Activated CD4-positive, CD25-positive, alpha-beta regulatory T cell treated with anti-CD3 and anti-CD28 coated beads, Interleukin-2, amount 50 U/mL, for 16 hours (primary cell): ENCODE measurements at regions not wholly inside any gene's neighbourhood (a gene's known extent, or its start where the extent isn't known, plus 50 kb on each side); places are given as distances from the start of the nearest gene placed in this dataset.

ENCODE experiments used
- DNase-seq: peaks from one replicate; pipeline ENCODE4 v3.0.0-alpha.2; 2020; ENCODE audit warnings: low read depth, low spot score

DNA sequence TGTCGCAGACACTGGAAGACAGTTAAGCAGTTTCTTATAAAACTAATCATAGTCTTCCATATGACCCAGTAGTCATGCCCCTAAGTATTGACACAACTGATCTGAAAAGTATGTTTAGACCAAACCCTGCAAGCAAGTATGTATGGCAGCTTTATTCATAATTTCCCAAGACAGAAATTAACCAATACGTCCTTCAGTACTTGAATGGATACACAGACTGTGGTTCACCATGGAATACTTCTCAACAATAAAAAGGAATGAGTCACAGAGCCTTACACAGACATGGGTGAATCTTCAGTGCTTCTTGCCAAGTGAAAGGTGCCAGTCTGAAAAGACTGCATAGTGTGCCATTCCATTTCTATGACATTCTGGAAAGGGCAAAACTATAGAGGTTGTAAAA lies 50.2 kb upstream of the AKR1E2 start:
- no peak for DNase-seq

DNA sequence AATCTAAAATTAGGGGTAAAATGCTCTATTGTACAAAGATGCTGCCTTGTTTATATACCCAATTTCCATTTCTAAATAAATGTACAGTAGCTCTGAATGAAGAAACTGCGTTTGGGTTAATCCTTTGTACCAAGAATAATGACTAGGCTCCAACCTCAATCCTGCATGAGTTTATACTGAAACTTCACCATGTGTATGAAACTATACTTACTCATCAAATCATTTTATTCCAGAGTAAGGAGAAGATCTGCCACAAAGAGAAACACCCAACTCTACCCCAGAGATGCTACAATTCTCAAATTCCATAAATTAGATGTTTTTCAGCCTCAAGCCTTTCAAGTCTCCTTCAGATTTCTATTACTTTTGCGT lies 53.8 kb upstream of the AKR1E2 start:
- DNase-seq: no peak

DNA sequence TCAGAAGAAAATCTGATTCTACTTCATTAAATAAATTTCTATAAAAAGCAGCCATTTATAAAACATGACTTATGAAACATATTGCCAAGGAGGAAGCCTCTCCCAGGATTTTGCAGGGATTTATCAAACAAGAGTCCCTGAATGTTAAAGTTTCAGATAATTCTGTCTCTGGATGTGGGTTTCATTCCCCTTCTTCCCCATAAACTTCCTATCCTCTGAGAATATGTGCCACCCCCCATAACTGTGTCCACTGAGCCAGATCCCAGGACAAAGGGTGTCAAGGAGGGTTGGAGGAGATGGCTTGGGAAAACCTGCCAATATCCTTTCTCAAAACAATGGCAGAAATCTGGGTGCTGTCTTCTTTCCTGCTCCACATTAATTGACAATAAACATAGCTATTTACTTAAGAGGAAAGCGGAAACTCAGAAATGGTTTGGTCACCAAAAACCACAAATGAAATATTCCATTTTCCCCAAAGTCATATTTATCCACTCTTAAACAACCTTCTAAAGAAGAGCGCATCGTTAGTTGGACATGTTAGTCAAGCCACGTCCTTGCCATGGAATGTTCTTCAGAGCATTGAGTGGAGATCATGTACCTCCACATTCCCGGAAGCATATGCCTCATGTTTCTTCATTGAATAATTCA lies 54.3 kb upstream of the AKR1E2 start:
- DNase-seq: no peak

DNA sequence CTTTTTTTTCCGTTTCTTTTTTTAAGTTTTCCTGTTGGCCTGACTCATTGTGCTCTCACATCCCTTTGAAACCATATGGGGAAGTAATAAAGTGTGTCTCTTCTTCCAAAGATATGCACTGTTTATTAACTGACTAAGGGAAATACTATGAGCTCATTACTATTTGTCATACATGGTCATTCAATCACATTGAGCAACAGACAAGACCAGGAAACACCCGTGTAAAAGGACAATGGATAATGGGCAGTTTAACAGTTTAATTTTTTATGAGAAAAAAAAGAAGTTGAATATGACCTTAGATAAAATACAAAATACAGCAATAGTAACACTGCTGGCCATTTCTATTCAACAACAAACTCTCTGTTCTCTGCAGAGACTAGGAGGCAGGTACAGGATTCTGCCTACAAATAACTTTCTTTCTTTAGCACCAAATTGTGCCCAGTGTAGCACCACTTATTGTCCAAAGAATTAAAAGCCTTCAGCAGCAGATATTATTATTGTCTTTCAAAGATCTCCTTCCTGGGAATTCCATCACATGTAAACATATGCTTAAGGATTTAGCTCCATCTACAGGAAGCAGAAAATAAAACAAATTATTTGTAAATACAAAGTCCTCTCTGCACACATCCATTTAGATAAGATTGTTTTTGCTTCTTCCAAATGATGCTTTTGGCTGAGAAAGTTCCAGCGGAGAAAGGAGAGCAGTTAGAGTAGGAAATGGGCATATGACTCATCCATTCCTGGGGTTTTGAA lies 55.0 kb upstream of the AKR1E2 start:
- no peak for DNase-seq

DNA sequence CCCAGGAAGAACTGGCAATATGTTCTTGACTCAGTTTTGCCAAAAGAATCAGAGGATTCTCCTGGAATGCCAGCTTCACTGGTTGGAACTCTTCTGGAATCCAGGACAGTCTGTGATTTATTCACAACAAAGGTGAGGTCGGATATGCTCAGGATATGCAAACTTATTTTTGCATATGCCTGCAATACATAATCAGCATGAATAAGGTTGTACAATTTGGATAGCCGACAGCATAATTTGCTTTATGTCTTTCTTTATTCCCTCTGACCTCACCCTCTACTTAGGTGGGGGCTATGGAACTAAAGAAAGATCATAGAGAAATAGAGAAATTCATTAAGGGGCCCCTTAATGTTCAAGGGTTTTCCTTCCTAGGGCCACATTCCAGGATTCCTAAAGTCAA lies 57.6 kb upstream of the AKR1E2 start:
- no peak for DNase-seq

DNA sequence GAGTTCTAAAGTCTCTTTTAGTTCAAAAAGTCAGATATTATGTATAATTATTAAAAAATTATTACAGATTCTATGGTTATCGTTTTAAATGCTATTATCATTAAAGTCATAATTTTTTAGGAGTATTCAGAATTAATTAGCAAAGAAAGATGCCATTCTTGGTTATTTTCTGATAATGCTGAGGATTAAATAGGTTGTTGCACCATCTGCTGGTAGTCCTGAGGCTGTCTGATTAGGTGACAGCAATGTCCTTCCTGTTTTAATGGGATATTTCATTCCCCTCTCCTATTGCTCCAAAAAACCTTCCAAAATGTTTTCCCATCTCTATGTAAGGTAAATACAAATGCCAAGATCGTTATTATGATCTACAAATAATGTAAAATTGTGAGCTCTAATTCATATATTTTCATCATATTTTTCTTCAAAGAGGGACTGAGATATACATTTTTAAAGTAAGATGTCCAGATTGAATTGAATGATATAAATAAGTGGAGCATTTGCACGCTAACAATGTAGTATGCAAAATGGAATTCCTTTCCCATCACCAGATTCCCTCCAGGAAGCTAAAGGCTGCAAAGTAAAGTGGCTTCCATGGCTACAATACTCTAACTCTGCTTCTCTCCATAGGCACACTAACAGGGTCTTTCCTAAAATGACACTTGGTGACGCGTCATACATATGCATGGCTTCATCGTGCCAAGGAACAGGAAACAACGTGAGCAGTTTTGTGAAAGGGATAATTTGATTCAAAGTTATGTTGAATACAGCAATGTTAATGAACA lies 58.8 kb upstream of the AKR1E2 start:
- DNase-seq: no peak

DNA sequence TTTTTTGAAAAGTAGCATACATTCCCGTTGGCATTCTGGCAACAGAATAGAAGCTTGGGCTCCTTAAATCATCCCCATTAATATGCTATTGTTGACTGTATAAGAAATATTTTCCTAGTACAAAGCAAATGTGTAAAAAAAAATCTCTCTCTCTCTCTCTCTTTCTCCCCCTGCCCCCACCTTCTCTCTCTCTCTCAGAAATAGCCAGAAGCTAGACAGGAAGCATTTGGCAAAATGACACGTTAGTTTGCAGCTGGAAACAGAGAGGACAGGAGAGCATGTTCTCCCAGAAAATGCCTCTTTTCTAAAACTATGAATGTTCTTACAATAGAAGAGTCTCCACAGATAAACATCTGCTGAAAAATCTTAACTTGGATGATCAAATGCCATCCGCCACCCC lies 59.6 kb upstream of the AKR1E2 start:
- no peak for DNase-seq

DNA sequence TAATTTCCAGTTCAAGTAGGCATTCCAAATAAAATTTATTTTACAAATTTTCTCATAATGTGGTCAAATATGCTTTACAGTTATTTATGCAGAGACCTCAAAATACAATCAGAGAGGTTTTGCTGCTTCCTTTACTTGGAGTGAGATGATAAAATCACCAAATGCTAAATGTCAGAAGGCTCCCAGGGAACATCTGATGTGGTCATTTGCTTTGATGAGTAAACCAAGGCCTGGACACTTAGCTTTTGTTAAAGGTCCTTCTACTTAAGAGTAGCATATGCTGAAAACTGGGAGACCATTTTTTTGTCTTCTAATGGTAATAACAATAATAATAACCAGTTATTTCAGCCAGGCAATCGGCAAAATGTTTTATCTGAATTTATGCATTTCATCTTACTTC lies 60.6 kb upstream of the AKR1E2 start:
- DNase-seq: no peak

DNA sequence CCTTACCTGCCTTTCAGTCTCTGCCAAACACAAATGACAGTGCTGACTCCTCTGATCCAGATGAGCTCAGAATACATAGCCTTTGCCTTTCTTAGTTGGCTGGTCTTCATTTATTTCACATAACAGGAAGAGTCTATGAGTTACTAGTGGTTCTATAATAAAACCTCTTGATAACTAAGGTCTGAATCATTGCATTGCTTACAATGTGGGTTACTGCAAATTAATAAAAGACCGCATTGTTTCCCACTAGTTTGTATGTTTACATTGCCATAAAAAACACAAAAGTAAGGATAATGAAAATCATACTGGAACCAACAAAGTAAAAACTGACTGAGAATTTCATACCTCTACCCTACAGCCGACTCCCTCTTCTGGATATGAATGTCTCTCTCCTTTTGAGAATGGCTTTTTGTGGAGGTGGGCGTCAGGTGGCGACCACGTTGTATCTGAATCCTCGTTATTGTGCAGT lies 62.0 kb upstream of the AKR1E2 start:
- no peak for DNase-seq

DNA sequence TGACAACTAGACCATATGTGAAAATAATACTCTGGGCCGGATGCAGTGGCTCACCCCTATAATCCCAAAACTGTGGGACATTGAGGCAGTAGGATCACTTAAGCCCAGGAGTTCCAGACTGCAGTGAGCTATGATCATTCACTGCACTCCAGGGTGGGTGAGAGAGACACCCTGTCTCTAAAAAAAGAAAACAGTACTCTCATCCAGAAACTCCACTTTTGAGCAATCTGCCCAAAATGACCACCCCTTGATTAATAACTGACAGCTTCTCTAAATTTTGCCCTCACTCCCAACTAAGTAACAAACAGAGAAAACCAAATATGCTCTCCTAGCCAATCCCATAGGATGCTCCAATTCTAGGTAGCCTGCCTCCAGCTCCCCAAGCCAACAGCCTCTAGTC lies 62.5 kb upstream of the AKR1E2 start:
- DNase-seq: no peak

DNA sequence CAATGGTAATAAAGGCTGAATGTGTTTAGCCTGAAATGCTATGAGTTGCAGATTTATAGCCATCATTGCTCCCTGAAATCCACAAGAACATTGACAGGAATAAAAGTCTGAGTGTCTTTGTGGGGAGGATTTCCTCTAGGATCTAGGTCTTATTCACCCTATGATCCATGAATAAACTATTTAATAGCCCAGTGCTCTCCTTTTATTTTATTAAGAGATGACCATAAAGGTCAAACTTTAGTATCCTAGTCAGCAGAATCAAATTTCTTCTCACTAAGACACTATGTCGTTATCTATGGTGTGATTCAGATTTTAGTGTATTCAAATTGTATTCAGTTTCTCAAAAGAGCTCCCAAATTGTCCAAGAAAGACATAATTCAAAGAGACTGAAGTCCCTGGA lies 67.8 kb upstream of the AKR1E2 start:
- DNase-seq: no peak

DNA sequence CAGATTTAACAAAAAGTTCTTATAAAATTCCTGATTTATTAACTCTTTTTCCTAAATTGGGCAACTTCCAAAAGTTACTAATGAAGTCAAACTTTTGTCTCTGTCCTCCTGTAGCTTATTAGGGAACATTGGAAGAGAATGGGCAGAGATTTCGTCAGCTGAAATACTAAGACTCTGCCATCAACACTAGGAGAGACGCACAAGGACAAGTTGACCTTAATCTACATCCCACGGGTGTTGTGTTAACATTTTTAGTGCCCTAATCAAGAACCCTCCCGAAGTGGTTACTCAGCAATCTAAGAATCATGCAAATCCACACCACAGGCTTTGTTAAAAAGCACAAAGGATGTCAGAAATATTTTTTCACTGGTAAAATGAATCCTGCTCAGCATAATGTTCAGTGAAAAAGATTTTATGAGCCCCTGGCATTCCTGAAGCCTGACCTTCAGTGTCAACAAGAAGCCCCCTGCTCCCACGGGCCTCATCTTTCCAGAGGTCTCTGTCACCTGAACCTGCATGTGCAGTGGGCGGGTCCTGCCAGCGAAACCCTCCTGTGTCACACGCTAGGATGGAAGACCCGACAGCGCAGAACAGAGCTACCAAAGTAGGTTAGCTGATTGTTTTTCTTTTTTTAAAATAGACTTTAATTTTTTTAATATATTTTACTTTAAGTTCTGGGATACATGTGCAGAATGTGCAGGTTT lies 70.6 kb upstream of the AKR1E2 start:
- no peak for DNase-seq

DNA sequence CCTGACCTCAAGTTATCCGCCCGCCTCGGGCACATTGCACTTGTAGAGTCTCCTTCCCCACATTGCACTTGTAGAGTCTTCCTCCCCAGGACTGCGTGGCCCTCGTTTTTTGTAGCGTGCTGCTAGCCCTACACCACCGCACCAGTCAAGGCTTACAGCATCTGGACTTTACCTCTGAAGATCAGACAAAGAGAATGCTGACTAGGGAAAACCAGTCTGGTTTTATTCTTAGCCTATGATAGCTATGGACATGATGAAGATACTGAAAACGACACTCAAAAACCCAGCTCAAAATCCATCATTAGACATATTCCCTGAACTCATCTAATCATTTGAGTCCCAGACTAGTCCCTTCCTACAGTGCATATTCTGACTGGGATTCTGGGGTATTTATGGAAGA lies 71.9 kb upstream of the AKR1E2 start:
- no peak for DNase-seq

DNA sequence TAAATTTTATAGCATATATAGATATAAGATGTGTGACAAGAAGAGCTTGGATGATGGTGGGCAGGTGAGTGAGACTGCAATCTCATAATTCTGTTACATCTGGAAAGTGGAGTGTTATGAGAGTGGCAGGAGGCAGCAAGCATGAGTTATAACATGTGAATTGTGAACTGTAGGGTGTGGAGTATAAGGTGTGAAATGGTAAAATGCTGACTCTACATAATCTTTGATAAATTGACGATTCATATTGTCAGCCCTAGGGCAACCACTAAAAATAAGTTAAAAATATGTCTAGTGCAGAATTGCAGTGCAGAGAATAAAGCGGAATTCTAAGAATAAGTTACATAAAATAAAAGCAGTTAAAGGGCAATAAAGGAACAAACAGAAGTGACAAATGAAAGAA lies 74.8 kb upstream of the AKR1E2 start:
- no peak for DNase-seq

DNA sequence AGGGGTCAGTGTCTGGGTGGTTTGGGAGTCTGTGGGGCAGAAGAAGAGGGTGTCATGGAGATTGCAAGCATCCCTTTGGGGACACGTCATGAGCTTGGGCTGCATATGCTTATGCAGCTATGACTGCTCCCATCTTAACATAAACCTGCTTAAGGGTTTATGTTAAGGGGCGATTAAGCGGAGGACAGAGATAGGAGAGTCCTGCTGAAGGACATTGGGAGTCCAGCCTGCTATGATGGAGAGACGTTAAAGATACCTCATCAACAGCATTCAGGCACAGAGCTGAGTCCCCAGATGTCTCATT lies 76.8 kb upstream of the AKR1E2 start:
- no peak for DNase-seq

DNA sequence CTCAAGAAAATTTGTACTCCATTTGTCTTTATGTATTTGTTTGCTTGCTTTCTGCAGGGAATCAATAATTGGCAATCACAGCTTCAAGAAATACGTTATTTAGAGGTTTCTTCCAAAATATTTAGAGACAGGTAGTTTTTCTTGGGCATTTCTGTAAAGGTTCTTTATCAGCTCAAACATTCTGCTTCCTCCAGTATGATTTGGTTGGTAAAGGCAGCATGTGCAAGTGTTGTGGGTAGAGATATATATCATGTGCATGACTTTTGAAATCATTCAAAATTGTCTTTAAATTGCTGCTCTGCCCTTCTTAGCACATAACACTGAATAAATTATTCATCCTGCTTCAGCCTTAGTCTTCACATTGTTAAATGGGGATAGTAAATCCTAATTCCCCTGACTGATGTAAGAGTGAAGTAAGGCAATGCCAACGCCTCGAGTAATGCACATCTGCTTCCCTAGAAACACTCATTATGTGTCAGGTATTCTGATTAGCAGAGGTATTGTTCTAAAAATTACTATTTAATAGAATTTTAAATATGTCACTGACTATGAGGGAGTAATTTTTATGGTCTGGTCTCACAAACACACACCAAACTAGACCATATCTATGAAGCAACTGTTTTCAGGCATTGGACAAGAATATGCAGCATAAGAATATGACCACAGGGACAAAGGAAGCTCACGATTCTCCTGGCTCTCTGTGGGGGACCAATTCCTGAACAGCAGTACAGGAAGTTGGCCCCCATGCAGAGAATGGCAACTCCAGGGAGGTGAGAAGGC lies 77.3 kb upstream of the AKR1E2 start:
- no peak for DNase-seq

DNA sequence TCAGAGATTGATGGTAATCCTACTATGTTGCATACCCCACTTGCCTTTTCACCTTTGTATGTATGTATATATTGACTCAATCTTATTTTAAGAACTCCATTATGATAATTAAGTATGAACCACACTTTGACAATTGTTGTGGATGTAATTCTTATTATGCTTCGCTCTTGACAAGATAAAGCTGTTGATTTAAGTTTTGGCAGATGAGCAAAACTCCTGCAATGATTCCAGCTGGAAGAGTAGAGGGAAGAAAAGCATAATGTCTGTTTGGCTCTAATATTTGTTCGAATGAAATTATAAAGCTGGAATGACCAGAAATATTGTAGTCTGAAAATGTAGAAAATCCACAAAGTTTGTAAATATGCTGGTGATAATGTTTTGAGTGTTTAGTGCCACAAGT lies 83.8 kb upstream of the AKR1E2 start:
- DNase-seq: no peak

DNA sequence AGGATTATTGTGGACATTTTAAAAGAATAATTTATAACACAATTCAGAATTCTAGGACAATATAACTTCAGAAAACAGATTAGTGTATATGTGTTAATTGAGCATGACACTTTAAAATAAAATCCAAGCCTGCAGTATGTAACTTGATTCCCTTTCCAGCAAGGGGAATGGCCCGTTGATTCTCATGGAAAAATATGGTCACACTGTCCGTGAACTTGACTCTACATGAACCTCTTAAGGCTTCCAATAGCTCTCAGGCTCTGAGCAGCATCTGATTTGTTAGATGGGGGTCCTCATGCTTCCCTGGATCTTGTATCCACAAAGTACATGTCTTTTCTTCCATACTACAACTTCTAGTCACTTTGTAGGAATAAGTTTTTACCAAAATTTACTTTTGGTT lies 85.5 kb upstream of the AKR1E2 start:
- no peak for DNase-seq

DNA sequence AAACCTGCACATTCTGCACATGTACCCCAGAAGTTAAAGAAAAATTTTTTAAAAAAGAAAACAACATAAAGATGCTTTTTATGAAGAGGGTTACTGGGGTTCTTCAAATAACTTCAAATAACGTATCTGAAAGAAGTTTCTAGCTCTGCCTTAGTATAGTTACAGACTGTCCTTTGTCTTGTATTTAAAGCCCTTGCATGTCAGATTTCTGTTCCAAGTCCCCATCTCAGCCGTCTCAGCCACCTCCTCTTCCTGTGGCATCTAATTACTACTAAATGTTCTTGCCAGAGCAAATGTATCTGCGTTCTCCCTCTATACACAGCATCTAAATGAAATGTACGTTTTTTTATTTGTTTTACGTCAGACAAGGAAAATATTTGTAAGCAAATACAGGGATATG lies 89.4 kb upstream of the AKR1E2 start:
- DNase-seq: no peak

DNA sequence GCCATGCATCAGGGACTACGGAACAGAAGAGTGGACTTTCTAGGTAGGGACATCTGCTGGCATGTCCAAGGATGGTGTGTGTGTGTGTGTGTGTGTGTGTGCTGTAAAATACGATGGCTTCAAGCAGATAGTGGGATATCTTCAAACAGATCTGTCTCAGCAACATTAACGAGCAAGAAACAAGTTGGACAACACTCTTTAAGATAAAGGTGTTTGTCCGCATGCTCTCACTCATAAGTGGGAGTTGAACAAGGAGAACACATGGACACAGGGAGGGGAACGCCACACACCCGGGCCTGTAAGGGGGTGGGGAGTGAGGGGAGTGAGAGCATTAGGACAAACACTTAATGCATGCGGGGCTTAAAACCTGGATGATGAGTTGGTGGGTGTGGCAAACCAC lies 89.8 kb upstream of the AKR1E2 start:
- no peak for DNase-seq

DNA sequence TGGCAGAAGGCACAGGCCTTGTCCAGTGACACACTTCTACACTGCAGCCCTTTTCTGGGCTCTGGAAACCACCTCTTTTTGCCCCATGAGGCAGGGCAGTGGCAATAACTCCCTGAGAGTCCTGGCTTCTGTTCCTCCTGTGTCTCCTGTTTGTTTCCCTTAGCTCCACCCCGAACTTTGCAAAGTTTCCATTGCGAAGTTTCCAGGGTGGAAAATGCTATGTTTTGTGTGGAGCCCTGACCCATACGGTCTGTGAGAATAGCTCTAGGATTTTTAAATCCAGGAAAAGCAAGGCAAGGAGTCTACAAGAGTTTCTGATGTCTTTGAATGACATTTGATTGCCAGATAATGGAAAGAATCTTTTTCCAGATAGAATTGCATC lies 92.2 kb upstream of the AKR1E2 start:
- DNase-seq: no peak
